ENCODE measurements at regions not wholly inside any gene's neighbourhood (a gene's known extent, or its start where the extent isn't known, plus 50 kb on each side); places are given as distances from the start of the nearest gene placed in this dataset.

DNA sequence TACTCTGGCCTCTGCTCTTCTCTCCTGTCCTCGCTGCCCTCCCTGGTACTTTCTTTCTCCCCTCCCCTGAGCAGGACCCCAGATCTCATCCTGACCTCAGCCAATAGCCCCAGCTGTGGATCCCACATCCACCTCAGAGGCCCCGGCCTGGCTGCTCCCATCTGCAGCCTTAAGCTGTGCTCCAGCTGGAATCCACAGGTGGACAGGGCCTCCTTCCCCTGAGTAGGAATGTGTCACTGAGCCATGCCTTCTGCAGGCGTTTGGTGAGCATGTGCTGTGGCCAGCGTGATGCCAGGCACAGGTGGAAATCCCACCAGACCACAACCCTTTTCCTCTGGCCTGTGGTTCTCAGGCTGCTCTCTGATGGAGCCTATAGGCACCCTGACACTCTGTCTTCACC is 68.9 kb downstream of the C5orf15 start (continued):
- no peak for TF ChIP-seq KDM1A (IDR thresholded peaks at IDR 0.05; ENCODE audit: borderline replicate concordance, low read length)
- TF ChIP-seq, protein P1, sequence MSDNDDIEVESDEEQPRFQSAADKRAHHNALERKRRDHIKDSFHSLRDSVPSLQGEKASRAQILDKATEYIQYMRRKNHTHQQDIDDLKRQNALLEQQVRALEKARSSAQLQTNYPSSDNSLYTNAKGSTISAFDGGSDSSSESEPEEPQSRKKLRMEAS (IDR thresholded peaks at IDR 0.05): no peak
- no peak for TF ChIP-seq BRCA1 (IDR thresholded peaks at IDR 0.05; ENCODE audit: low read depth, low read length)
- no peak for TF ChIP-seq GTF2F1 (IDR thresholded peaks at IDR 0.05; ENCODE audit: borderline replicate concordance, low read depth, low read length)
- no peak for TF ChIP-seq GABPA (IDR thresholded peaks at IDR 0.05; ENCODE audit: borderline replicate concordance, insufficient read depth, low read length)
- no peak for TF ChIP-seq SUZ12 (IDR thresholded peaks at IDR 0.05; ENCODE audit: low read length)
